GM18505 (cell line): ENCODE measurements at regions not wholly inside any gene's neighbourhood (a gene's known extent, or its start where the extent isn't known, plus 50 kb on each side); places are given as distances from the start of the nearest gene placed in this dataset.
"Not testable (repeated sequence)": the region's sequence is repeated elsewhere in the genome, so short reads cannot be mapped to it uniquely, and the experiment has no call there.

Experiments used
- ATAC-seq: cut with Tn5 transposase; IDR thresholded peaks from one replicate; pipeline ENCODE4 v1.9.1; 2021; ENCODE audit not compliant: unreplicated experiment
- POLR2A ChIP-seq: IDR thresholded peaks from 4 replicates; pipeline ENCODE4 v1.6.1; 2011; ENCODE audit warnings: borderline replicate concordance; ENCODE audit not compliant: insufficient read depth, insufficient read length; ENCODE audit errors: extremely low read depth

GRCh38 chr2:14960686-14961324, 328.3 kb downstream of the LRATD1 start:
- no peak for TF ChIP-seq POLR2A
- no peak for ATAC-seq

DNA sequence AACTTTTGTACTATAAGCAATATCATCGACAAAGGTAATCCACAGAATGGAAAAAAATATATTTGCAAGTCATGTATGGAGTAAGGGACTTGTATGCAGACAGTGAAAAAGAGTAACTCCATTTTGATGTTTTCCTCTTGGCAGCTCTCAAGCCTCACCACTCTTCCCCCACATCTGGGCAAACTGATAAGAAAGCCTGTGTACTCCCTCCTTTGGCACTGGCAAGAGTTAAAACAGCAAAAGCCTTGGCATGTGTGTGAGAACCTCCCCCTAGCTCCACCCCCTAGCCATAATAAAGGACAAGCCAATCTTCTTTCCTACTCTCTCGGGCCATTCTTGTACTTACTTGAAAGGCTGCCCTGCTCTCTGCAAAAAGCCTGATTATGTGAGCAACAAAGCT, 335.2 kb downstream of the LRATD1 start:
- ATAC-seq, result no peak
- TF ChIP-seq POLR2A, result no peak

- ATAC-seq, result no peak
- no peak for TF ChIP-seq POLR2A
Measured at GRCh38 chr2:14975381-14975780, 342.9 kb downstream of the LRATD1 start.

DNA sequence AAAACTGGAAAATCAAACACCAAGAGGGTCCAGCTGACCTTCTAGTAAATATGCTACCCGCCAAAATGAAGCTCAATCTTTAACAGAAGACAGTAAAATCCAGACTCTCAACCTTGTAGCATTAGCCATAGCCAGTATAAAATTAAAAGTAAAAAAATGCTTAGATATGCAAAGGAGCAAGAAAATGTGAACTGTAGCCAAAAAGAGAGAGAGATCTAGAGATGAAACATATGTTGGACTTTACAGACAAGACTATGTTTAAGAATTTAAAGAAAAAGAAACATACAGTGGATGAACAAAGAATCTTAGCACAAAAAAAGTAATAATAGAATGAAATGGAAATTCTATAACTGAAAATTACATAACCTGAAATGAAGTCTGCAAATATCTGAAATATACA, 344.5 kb downstream of the LRATD1 start:
- ATAC-seq, result no peak
- no peak for TF ChIP-seq POLR2A

DNA sequence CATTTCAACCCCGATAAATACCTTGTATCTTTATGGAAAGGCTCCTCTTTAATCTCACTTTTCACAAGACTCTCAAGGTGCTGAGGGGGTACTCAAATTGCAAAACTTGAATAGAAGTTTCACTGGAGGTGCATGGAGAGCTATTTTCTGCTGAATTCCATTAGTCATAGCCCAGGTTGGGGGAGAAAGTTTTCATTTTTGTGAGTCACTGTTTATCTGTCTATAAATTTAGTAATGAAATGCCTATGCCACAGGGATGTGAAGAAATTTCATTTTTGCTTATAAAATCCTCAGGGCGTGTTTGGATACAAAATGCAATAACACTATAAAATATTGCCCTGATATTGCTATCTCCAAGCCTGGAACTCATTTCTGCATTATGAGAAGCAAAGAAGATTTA, 346.3 kb downstream of the LRATD1 start:
- no peak for ATAC-seq
- TF ChIP-seq POLR2A, result no peak

- TF ChIP-seq POLR2A, result no peak
Measured at GRCh38 chr2:14982790-14983189, 350.3 kb downstream of the LRATD1 start.

DNA sequence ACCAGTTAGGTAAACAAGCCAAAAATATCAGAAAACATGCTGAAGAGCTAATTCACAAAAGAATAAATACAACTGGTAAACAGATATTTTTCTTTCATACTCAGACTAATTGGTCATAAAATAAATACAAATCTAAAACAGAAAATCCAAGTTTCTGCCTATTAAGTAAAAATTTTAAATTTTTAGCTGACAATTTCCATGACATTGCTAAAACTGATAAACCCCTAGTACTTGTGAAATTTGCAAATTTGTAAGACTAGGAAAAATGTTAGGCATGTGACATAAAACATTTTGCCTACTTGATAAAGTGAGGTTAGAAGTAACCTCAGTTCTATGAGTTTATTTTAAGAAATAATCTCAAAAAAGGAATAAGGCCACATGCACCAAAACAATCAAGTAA, 356.1 kb downstream of the LRATD1 start:
- no peak for ATAC-seq
- TF ChIP-seq POLR2A, result no peak

More at GRCh38 chr2:14982790-14983189, 350.3 kb downstream of the LRATD1 start:
- ATAC-seq, result no peak

GRCh38 chr2:14991723-14992122, 359.2 kb downstream of the LRATD1 start:
- no peak for TF ChIP-seq POLR2A
- ATAC-seq, result no peak

DNA sequence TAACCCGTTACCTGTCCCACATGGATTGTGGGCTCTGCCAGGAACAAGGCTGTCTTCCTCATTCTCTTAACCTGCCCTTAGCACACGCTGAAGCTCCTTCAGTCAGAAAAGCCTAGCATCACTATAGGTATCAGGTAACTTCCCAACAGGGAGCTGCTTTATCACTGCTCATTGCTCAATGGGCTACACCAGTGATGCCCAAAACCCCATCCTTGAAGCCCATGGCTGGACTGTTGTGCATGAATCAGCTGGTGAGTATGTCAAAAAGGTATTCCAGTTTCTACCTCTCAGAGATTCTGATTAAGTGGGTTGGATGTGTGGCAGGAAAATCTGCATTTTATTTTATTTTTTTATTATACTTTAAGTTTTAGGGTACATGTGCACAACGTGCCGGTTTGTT, 362.2 kb downstream of the LRATD1 start:
- TF ChIP-seq POLR2A, result no peak
- ATAC-seq, result no peak

- no peak for TF ChIP-seq POLR2A
- ATAC-seq, result no peak
Measured at GRCh38 chr2:14996351-14997014, 364.0 kb downstream of the LRATD1 start.

DNA sequence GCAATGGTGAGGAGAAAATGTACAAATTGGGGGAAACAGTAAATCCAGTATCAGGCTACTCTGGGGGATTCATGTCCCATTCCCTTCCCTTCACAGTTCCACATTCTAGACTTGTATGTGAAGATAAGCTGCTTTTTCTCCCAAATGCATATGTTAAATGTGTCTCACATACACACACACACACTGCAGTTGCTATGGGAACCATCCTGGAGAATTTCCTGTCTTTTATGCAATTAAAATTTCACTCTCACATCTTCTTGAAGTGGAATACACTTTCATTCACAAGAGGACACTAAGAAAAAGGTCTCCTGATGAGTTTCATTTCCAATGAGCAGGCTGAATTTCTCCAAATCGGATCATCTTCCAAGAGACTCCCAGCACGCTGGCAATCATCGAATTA, 366.0 kb downstream of the LRATD1 start:
- ATAC-seq, result no peak
- TF ChIP-seq POLR2A, result no peak

DNA sequence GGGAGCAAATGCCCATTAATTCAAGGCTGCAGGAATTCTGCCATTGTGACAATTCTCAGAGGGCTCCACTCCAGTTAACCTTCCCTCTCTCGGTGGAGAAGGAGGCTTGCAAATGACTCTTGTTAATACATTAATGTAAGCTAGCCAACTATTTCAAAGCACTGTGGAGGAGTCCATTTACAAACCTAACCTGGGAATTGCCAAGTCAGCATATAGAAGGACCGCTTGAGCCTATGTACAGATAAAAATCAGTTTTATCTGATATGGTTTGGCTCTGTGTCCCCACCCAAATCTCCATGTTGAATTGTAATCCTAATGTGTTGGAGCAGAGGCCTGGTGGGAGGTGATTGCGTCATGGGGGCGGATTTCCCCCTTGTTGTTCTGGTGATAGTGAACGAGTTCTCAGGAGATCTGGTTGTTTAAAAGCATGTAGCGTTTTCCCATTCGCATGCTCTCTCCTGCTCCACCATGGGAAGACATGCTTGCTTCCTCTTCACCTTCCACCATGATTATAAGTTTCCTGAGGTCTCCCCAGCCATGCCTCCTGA, 366.7 kb downstream of the LRATD1 start:
- no peak for ATAC-seq
- TF ChIP-seq POLR2A, result no peak

DNA sequence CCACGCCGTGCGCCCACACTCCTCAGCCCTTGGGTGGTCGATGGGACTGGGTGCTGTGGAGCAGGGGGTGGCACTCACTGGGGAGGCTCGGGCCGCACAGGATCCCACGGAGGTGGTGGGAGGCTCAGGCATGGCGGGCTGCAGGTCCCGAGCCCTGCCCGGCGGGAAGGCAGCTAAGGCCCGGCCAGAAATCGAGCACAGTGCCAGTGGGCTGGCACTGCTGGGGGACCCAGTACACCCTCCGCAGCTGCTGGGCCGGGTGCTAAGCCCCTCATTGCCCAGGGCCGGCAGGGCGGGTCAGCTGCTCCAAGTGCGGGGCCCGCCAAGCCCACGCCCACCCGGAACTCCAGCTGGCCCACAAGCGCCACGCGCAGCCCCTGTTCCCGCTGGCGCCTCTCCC, 370.0 kb downstream of the LRATD1 start:
- ATAC-seq, result not testable (repeated sequence)

- TF ChIP-seq POLR2A, result no peak
- no peak for ATAC-seq
Measured at GRCh38 chr2:15006667-15007066, 374.1 kb downstream of the LRATD1 start.

DNA sequence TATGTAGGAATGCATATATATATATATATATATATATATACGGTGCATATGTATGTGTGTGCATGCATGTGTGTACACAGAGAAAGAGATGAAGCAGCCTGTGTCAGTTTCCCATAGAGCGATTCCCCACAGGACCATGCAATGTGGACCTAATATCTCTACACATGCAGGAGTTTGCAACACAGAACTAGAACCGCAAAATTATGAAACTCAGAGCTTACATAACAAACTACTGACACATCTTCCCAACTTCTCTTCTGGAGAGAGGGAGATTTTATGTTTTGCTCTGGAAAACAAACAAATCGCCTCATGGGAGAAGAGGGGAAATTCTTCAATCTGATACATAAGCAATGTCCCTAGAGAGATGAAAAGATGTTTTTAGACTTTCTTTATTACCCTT, 377.2 kb downstream of the LRATD1 start:
- ATAC-seq, result no peak
- no peak for TF ChIP-seq POLR2A

GRCh38 chr2:15010346-15010745, 377.8 kb downstream of the LRATD1 start:
- no peak for TF ChIP-seq POLR2A
- ATAC-seq, result no peak
